ENCODE measurements at regions not wholly inside any gene's neighbourhood (a gene's known extent, or its start where the extent isn't known, plus 50 kb on each side); places are given as distances from the start of the nearest gene placed in this dataset.

- intact Hi-C loops (cut with micrococcal nuclease; ENCODE audit: unreplicated experiment): no loop called here
- CTCF ChIA-PET: no interaction called here
Observed at GRCh38 chr4:97504713-97505112, 638.6 kb downstream of the STPG2 start.

GRCh38 chr4:97507587-97508245, 635.6 kb downstream of the STPG2 start:
- in situ Hi-C loops (cut with HindIII; ENCODE audit: low pct_unique_long_range_greater_than_20kb, low sequenced_read_pairs): no loop called here
- intact Hi-C loops (cut with micrococcal nuclease; ENCODE audit: unreplicated experiment): no loop called here
- H3K4me1 ChIP-seq (ENCODE audit: control insufficient read depth, insufficient read depth, low read length): no peaks in the 10 kb centered on the region
- no peak for ATAC-seq
- CTCF ChIA-PET: no interaction called here
- no TSS peak for BruUV-seq (replicated peaks)
- H3K9me3 ChIP-seq (ENCODE audit: control insufficient read depth, insufficient read depth, low read depth, low read length): no peaks in the 10 kb centered on the region
- POLR2A ChIA-PET: no interaction called here
- no peak for DNase-seq (ENCODE audit: low read depth, low spot score)
- H3K27ac ChIP-seq (ENCODE audit: low read length): no peak overlapping the region
- no peaks in the 10 kb centered on the region for H3K36me3 ChIP-seq (ENCODE audit: control insufficient read depth, insufficient read depth, low read length)
- H3K27me3 ChIP-seq (ENCODE audit: control insufficient read depth, insufficient read depth, low read length): no peaks in the 10 kb centered on the region
- no peak overlapping the region for H3K4me3 ChIP-seq (ENCODE audit: low read depth in 2 of 2, low read length in 2 of 2)
- TF ChIP-seq CTCF (IDR thresholded peaks at IDR 0.05): no peak
- TF ChIP-seq POLR2AphosphoS5 (IDR thresholded peaks at IDR 0.05; ENCODE audit: low read depth, low read length): no peak
- no peak for TF ChIP-seq TCF7L2 (IDR thresholded peaks at IDR 0.05; ENCODE audit: low read depth, low read length)
- no peak for TF ChIP-seq SIN3A (IDR thresholded peaks at IDR 0.05; ENCODE audit: borderline replicate concordance, insufficient read depth, low read depth, low read length)
- TF ChIP-seq REST (IDR thresholded peaks at IDR 0.05; ENCODE audit: insufficient read depth in 1 of 2, low read depth in 2 of 2, low read length in 1 of 2): no peak

More at GRCh38 chr4:97504713-97505112, 638.6 kb downstream of the STPG2 start:
- POLR2A ChIA-PET: no interaction called here
- Histone ChIP-seq H3K27me3 (ENCODE audit: control insufficient read depth, insufficient read depth, low read length) (no peaks in the 10 kb centered on the region), H3K9me3 (ENCODE audit: control insufficient read depth, insufficient read depth, low read depth, low read length) (no peaks in the 10 kb centered on the region), H3K36me3 (ENCODE audit: control insufficient read depth, insufficient read depth, low read length) (no peaks in the 10 kb centered on the region), H3K4me1 (ENCODE audit: control insufficient read depth, insufficient read depth, low read length) (no peaks in the 10 kb centered on the region), H3K4me3 (ENCODE audit: low read depth in 2 of 2, low read length in 2 of 2) (no peak overlapping the region), H3K27ac (ENCODE audit: low read length) (no peak overlapping the region)
- DNase-seq (ENCODE audit: low read depth, low spot score) (no peak), ATAC-seq (no peak)
- TF ChIP-seq CTCF (IDR thresholded peaks at IDR 0.05) (no peak), POLR2AphosphoS5 (IDR thresholded peaks at IDR 0.05; ENCODE audit: low read depth, low read length) (no peak), TCF7L2 (IDR thresholded peaks at IDR 0.05; ENCODE audit: low read depth, low read length) (no peak), SIN3A (IDR thresholded peaks at IDR 0.05; ENCODE audit: borderline replicate concordance, insufficient read depth, low read depth, low read length) (no peak), REST (IDR thresholded peaks at IDR 0.05; ENCODE audit: insufficient read depth in 1 of 2, low read depth in 2 of 2, low read length in 1 of 2) (no peak)
- BruUV-seq (replicated peaks): no TSS peak
- in situ Hi-C loops (cut with HindIII; ENCODE audit: low pct_unique_long_range_greater_than_20kb, low sequenced_read_pairs): no loop called here

Measured in Panc1 (cell line).